ENCODE measurements at regions not wholly inside any gene's neighbourhood (a gene's known extent, or its start where the extent isn't known, plus 50 kb on each side); places are given as distances from the start of the nearest gene placed in this dataset.
"Not testable (repeated sequence)": the region's sequence is repeated elsewhere in the genome, so short reads cannot be mapped to it uniquely, and the experiment has no call there.

- no peak overlapping the region for H3K4me3 ChIP-seq (ENCODE audit: low read length)
- H3K27ac ChIP-seq (ENCODE audit: low read length) = no peak overlapping the region
- H3K9me3 ChIP-seq (replicated peaks; ENCODE audit: control insufficient read depth, low read depth, low read length) = no peaks in the 10 kb centered on the region
- H3K27me3 ChIP-seq (ENCODE audit: control insufficient read depth, insufficient read depth, low read length) = no peaks in the 10 kb centered on the region
- H3K4me1 ChIP-seq (ENCODE audit: control insufficient read depth, insufficient read depth, low read length) = no peaks in the 10 kb centered on the region
- H3K36me3 ChIP-seq (ENCODE audit: control insufficient read depth, insufficient read depth, low read length) = no peaks in the 10 kb centered on the region
- WGBS (ENCODE audit: insufficient coverage) = no CpG with 5 or more reads among the region's 3 CpGs
- DNase-seq = no peak
Measured at GRCh38 chr17:37818689-37819088, 73.8 kb upstream of the HNF1B start.

GRCh38 chr17:37816950-37817349 lies 72.1 kb upstream of the HNF1B start:
- no peaks in the 10 kb centered on the region for H3K9me3 ChIP-seq (replicated peaks; ENCODE audit: control insufficient read depth, low read depth, low read length)
- H3K27ac ChIP-seq (ENCODE audit: low read length) = no peak overlapping the region
- no peaks in the 10 kb centered on the region for H3K4me1 ChIP-seq (ENCODE audit: control insufficient read depth, insufficient read depth, low read length)
- no peaks in the 10 kb centered on the region for H3K36me3 ChIP-seq (ENCODE audit: control insufficient read depth, insufficient read depth, low read length)
- H3K4me3 ChIP-seq (ENCODE audit: low read length) = no peak overlapping the region
- WGBS (ENCODE audit: insufficient coverage) = no CpG with 5 or more reads among the region's 2 CpGs
- no peak for DNase-seq
- no peaks in the 10 kb centered on the region for H3K27me3 ChIP-seq (ENCODE audit: control insufficient read depth, insufficient read depth, low read length)

GRCh38 chr17:37815536-37815935 lies 70.7 kb upstream of the HNF1B start:
- no peak overlapping the region for H3K4me3 ChIP-seq (ENCODE audit: low read length)
- no CpG with 5 or more reads among the region's 4 CpGs for WGBS (ENCODE audit: insufficient coverage)

GRCh38 chr17:37813751-37814150 lies 68.9 kb upstream of the HNF1B start:
- Histone ChIP-seq H3K27me3 (ENCODE audit: control insufficient read depth, insufficient read depth, low read length) (no peaks in the 10 kb centered on the region), H3K27ac (ENCODE audit: low read length) (no peak overlapping the region), H3K4me1 (ENCODE audit: control insufficient read depth, insufficient read depth, low read length) (no peaks in the 10 kb centered on the region), H3K4me3 (ENCODE audit: low read length) (no peak overlapping the region), H3K36me3 (ENCODE audit: control insufficient read depth, insufficient read depth, low read length) (no peaks in the 10 kb centered on the region), H3K9me3 (replicated peaks; ENCODE audit: control insufficient read depth, low read depth, low read length) (no peaks in the 10 kb centered on the region)
- WGBS (ENCODE audit: insufficient coverage) = no CpG with 5 or more reads among the region's 4 CpGs
- DNase-seq = no peak

More at GRCh38 chr17:37815536-37815935, 70.7 kb upstream of the HNF1B start:
- H3K27ac ChIP-seq (ENCODE audit: low read length) = no peak overlapping the region
- H3K9me3 ChIP-seq (replicated peaks; ENCODE audit: control insufficient read depth, low read depth, low read length) = no peaks in the 10 kb centered on the region
- H3K36me3 ChIP-seq (ENCODE audit: control insufficient read depth, insufficient read depth, low read length) = no peaks in the 10 kb centered on the region
- no peaks in the 10 kb centered on the region for H3K27me3 ChIP-seq (ENCODE audit: control insufficient read depth, insufficient read depth, low read length)
- DNase-seq = no peak
- no peaks in the 10 kb centered on the region for H3K4me1 ChIP-seq (ENCODE audit: control insufficient read depth, insufficient read depth, low read length)

- H3K4me3 ChIP-seq (ENCODE audit: low read length); H3K4me1 ChIP-seq (ENCODE audit: control insufficient read depth, insufficient read depth, low read length); H3K36me3 ChIP-seq (ENCODE audit: control insufficient read depth, insufficient read depth, low read length); H3K27me3 ChIP-seq (ENCODE audit: control insufficient read depth, insufficient read depth, low read length); H3K27ac ChIP-seq (ENCODE audit: low read length); DNase-seq; H3K9me3 ChIP-seq (replicated peaks; ENCODE audit: control insufficient read depth, low read depth, low read length): not testable (repeated sequence)
- WGBS (ENCODE audit: insufficient coverage) = no CpG with 5 or more reads among the region's 7 CpGs
Measured at GRCh38 chr17:37808846-37809245, 64.0 kb upstream of the HNF1B start.

- H3K27ac ChIP-seq (ENCODE audit: low read length) = no peak overlapping the region
- H3K4me1 ChIP-seq (ENCODE audit: control insufficient read depth, insufficient read depth, low read length) = no peaks in the 10 kb centered on the region
- H3K36me3 ChIP-seq (ENCODE audit: control insufficient read depth, insufficient read depth, low read length) = no peaks in the 10 kb centered on the region
- no CpG with 5 or more reads among the region's 1 CpG for WGBS (ENCODE audit: insufficient coverage)
- DNase-seq = peak; percentile 67
- H3K27me3 ChIP-seq (ENCODE audit: control insufficient read depth, insufficient read depth, low read length) = peaks cover 3% of the 10 kb centered on the region
- no peaks in the 10 kb centered on the region for H3K9me3 ChIP-seq (replicated peaks; ENCODE audit: control insufficient read depth, low read depth, low read length)
- no peak overlapping the region for H3K4me3 ChIP-seq (ENCODE audit: low read length)
Measured at GRCh38 chr17:37802712-37803416, 58.0 kb upstream of the HNF1B start.

- Histone ChIP-seq H3K27ac (ENCODE audit: low read length) (no peak overlapping the region), H3K4me3 (ENCODE audit: low read length) (no peak overlapping the region), H3K36me3 (ENCODE audit: control insufficient read depth, insufficient read depth, low read length) (no peaks in the 10 kb centered on the region), H3K27me3 (ENCODE audit: control insufficient read depth, insufficient read depth, low read length) (peaks cover 3% of the 10 kb centered on the region), H3K4me1 (ENCODE audit: control insufficient read depth, insufficient read depth, low read length) (no peaks in the 10 kb centered on the region), H3K9me3 (replicated peaks; ENCODE audit: control insufficient read depth, low read depth, low read length) (no peaks in the 10 kb centered on the region)
- DNase-seq = no peak
- WGBS (ENCODE audit: insufficient coverage) = no CpG with 5 or more reads among the region's 3 CpGs
Measured at GRCh38 chr17:37802061-37802595, 57.3 kb upstream of the HNF1B start.

- H3K9me3 ChIP-seq (replicated peaks; ENCODE audit: control insufficient read depth, low read depth, low read length) = no peaks in the 10 kb centered on the region
- no peaks in the 10 kb centered on the region for H3K4me1 ChIP-seq (ENCODE audit: control insufficient read depth, insufficient read depth, low read length)
- no peak for DNase-seq
- WGBS (ENCODE audit: insufficient coverage) = 13% methylated on average over 1 of the region's 5 CpGs
- H3K36me3 ChIP-seq (ENCODE audit: control insufficient read depth, insufficient read depth, low read length) = no peaks in the 10 kb centered on the region
- no peak overlapping the region for H3K27ac ChIP-seq (ENCODE audit: low read length)
- H3K4me3 ChIP-seq (ENCODE audit: low read length) = no peak overlapping the region
- H3K27me3 ChIP-seq (ENCODE audit: control insufficient read depth, insufficient read depth, low read length) = peaks cover 3% of the 10 kb centered on the region
Measured at GRCh38 chr17:37801171-37801570, 56.3 kb upstream of the HNF1B start.

GRCh38 chr17:37797206-37797605 lies 52.3 kb upstream of the HNF1B start:
- Histone ChIP-seq H3K27me3 (ENCODE audit: control insufficient read depth, insufficient read depth, low read length) (peaks cover 3% of the 10 kb centered on the region), H3K27ac (ENCODE audit: low read length) (no peak overlapping the region), H3K36me3 (ENCODE audit: control insufficient read depth, insufficient read depth, low read length) (no peaks in the 10 kb centered on the region)

GRCh38 chr17:37796076-37796475 lies 51.2 kb upstream of the HNF1B start:
- H3K27me3 ChIP-seq (ENCODE audit: control insufficient read depth, insufficient read depth, low read length) = peaks cover 2% of the 10 kb centered on the region

More at GRCh38 chr17:37797206-37797605, 52.3 kb upstream of the HNF1B start:
- Histone ChIP-seq H3K4me1 (ENCODE audit: control insufficient read depth, insufficient read depth, low read length) (no peaks in the 10 kb centered on the region), H3K4me3 (ENCODE audit: low read length) (no peak overlapping the region), H3K9me3 (replicated peaks; ENCODE audit: control insufficient read depth, low read depth, low read length) (no peaks in the 10 kb centered on the region)
- no peak for DNase-seq

More at GRCh38 chr17:37796076-37796475, 51.2 kb upstream of the HNF1B start:
- Histone ChIP-seq H3K36me3 (ENCODE audit: control insufficient read depth, insufficient read depth, low read length) (no peaks in the 10 kb centered on the region), H3K27ac (ENCODE audit: low read length) (no peak overlapping the region), H3K4me3 (ENCODE audit: low read length) (no peak overlapping the region), H3K9me3 (replicated peaks; ENCODE audit: control insufficient read depth, low read depth, low read length) (no peaks in the 10 kb centered on the region), H3K4me1 (ENCODE audit: control insufficient read depth, insufficient read depth, low read length) (no peaks in the 10 kb centered on the region)
- 66% methylated on average over 7 of the region's 8 CpGs for WGBS (ENCODE audit: insufficient coverage)
- no peak for DNase-seq

Data from muscle of leg (tissue), 3 donors.